HPDE6-E6E7 (cell line): ENCODE measurements at regions not wholly inside any gene's neighbourhood (a gene's known extent, or its start where the extent isn't known, plus 50 kb on each side); places are given as distances from the start of the nearest gene placed in this dataset.
"Not testable (repeated sequence)": the region's sequence is repeated elsewhere in the genome, so short reads cannot be mapped to it uniquely, and the experiment has no call there.

ENCODE experiments used
- DNase-seq: peaks from one replicate; pipeline ENCODE4 v3.0.0; 2011; ENCODE audit warnings: missing footprints; ENCODE audit errors: extremely low spot score

- no peak for DNase-seq
Observed at GRCh38 chr11:42974510-42975179, 337.2 kb upstream of the API5 start.

- no peak for DNase-seq
Observed at GRCh38 chr11:42975180-42975529, 336.6 kb upstream of the API5 start.

GRCh38 chr11:42976636-42977217 is 335.1 kb upstream of the API5 start:
- no peak for DNase-seq

GRCh38 chr11:42992594-42992993 is 319.2 kb upstream of the API5 start:
- no peak for DNase-seq

- no peak for DNase-seq
Observed at GRCh38 chr11:42996421-42997307, 315.1 kb upstream of the API5 start.

- DNase-seq, result not testable (repeated sequence)
Observed at GRCh38 chr11:43004879-43005278, 306.9 kb upstream of the API5 start.

GRCh38 chr11:43010042-43010441 is 301.8 kb upstream of the API5 start:
- DNase-seq, result no peak

GRCh38 chr11:43012606-43013005 is 299.2 kb upstream of the API5 start:
- no peak for DNase-seq

- DNase-seq, result no peak
Observed at GRCh38 chr11:43021466-43021865, 290.3 kb upstream of the API5 start.

- no peak for DNase-seq
Observed at GRCh38 chr11:43034341-43034740, 277.5 kb upstream of the API5 start.

- DNase-seq, result no peak
Observed at GRCh38 chr11:43035086-43035485, 276.7 kb upstream of the API5 start.

GRCh38 chr11:43053638-43054412 is 258.0 kb upstream of the API5 start:
- DNase-seq, result no peak

- DNase-seq, result no peak
Observed at GRCh38 chr11:43067681-43068080, 244.1 kb upstream of the API5 start.

- no peak for DNase-seq
Observed at GRCh38 chr11:43071338-43071737, 240.5 kb upstream of the API5 start.

GRCh38 chr11:43072096-43072495 is 239.7 kb upstream of the API5 start:
- DNase-seq, result no peak

GRCh38 chr11:43072911-43073310 is 238.9 kb upstream of the API5 start:
- DNase-seq, result no peak

GRCh38 chr11:43074810-43075209 is 237.0 kb upstream of the API5 start:
- no peak for DNase-seq

GRCh38 chr11:43101113-43101512 is 210.7 kb upstream of the API5 start:
- DNase-seq, result no peak

- DNase-seq, result no peak
Observed at GRCh38 chr11:43116071-43116470, 195.7 kb upstream of the API5 start.

GRCh38 chr11:43119275-43119970 is 192.4 kb upstream of the API5 start:
- DNase-seq, result no peak

- no peak for DNase-seq
Observed at GRCh38 chr11:43122546-43122945, 189.2 kb upstream of the API5 start.

GRCh38 chr11:43123443-43123842 is 188.4 kb upstream of the API5 start:
- no peak for DNase-seq
